ENCODE measurements at regions not wholly inside any gene's neighbourhood (a gene's known extent, or its start where the extent isn't known, plus 50 kb on each side); places are given as distances from the start of the nearest gene placed in this dataset.

- in situ Hi-C loops (cut with MboI; ENCODE audit: low pct_ligation_motif_present in 1 of 4, low pct_unique_long_range_greater_than_20kb in 1 of 4, low sequenced_read_pairs in 3 of 4) (no loop called here), intact Hi-C loops (cut with DNase I; ENCODE audit: low total_unique reads) (no loop called here)
- no peak for DNase-seq
- Histone ChIP-seq H3K9me3 (no peaks in the 10 kb centered on the region), H3K27me3 (no peaks in the 10 kb centered on the region), H3K36me3 (no peaks in the 10 kb centered on the region), H3K4me1 (no peaks in the 10 kb centered on the region), H3K4me3 (no peak overlapping the region), H3K27ac (no peak overlapping the region)
- TF ChIP-seq CTCF (IDR thresholded peaks at IDR 0.05) (no peak), POLR2AphosphoS5 (IDR thresholded peaks at IDR 0.05) (no peak), POLR2A (IDR thresholded peaks at IDR 0.05) (no peak), EP300 (IDR thresholded peaks at IDR 0.05; ENCODE audit: low read depth) (no peak)
- 100% methylated on average over 1 of the region's 1 CpG; no CpG with 5 or more reads in 1 of the 2 donors for WGBS, 2 donors (ENCODE audit: low coverage in 1 of 2)
Observed at GRCh38 chr12:16658699-16659098, 52.7 kb upstream of the LMO3 start.

Small RNA genes lying in the stretch of these regions (small RNA-seq; reads per million reads assigned to genes)
- 0 reads per million in 4 donors for gene RNU6-837P

Data from transverse colon (tissue), 4 donors.